ENCODE measurements at regions not wholly inside any gene's neighbourhood (a gene's known extent, or its start where the extent isn't known, plus 50 kb on each side); places are given as distances from the start of the nearest gene placed in this dataset.

DNA sequence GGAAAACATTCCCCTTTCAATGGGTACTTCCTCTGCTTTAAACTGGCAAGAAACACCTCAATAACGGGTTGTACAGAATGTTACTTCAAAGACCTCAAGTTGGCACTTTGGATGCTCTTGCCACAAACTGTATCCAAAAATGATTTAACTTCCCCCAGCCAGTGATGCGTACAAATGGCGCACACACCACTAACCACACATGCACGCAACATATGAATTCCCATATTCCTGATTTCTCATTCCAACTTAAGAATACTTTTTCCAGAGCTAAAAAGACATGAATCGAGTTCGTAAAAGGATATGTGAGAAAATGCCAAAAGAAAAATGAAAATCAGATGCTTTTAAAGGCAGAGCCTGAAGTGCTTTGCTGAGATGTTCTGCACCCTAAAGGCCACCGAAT, 388.0 kb upstream of the PIK3R1 start:
- TF ChIP-seq, protein P1, sequence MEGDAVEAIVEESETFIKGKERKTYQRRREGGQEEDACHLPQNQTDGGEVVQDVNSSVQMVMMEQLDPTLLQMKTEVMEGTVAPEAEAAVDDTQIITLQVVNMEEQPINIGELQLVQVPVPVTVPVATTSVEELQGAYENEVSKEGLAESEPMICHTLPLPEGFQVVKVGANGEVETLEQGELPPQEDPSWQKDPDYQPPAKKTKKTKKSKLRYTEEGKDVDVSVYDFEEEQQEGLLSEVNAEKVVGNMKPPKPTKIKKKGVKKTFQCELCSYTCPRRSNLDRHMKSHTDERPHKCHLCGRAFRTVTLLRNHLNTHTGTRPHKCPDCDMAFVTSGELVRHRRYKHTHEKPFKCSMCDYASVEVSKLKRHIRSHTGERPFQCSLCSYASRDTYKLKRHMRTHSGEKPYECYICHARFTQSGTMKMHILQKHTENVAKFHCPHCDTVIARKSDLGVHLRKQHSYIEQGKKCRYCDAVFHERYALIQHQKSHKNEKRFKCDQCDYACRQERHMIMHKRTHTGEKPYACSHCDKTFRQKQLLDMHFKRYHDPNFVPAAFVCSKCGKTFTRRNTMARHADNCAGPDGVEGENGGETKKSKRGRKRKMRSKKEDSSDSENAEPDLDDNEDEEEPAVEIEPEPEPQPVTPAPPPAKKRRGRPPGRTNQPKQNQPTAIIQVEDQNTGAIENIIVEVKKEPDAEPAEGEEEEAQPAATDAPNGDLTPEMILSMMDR (optimal IDR thresholded peaks at IDR 0.05 in 1 of 3, IDR thresholded peaks at IDR 0.05 in 1 of 3, conservative IDR thresholded peaks at IDR 0.05 in 1 of 3; ENCODE audit: extremely low read depth in 1 of 3, insufficient read depth in 2 of 3, low read length in 3 of 3): no peak
- no peak for TF ChIP-seq EZH2 (IDR thresholded peaks at IDR 0.05; ENCODE audit: low read length)
